CD4-positive, alpha-beta T cell treated with Interleukin-17A for 1 hour (primary cell): ENCODE measurements at regions not wholly inside any gene's neighbourhood (a gene's known extent, or its start where the extent isn't known, plus 50 kb on each side); places are given as distances from the start of the nearest gene placed in this dataset.

ENCODE experiments used
- DNase-seq: peaks from one replicate; pipeline ENCODE4 v3.0.0-alpha.2; 2020

- no peak for DNase-seq
Observed at GRCh38 chr2:53485021-53485728, 282.4 kb upstream of the CHAC2 start.

GRCh38 chr2:53484531-53484930 is 283.1 kb upstream of the CHAC2 start:
- no peak for DNase-seq

GRCh38 chr2:53477517-53477916 is 290.1 kb upstream of the CHAC2 start:
- no peak for DNase-seq

- no peak for DNase-seq
Observed at GRCh38 chr2:53476834-53477233, 290.8 kb upstream of the CHAC2 start.

GRCh38 chr2:53475766-53476165 is 291.8 kb upstream of the CHAC2 start:
- no peak for DNase-seq

GRCh38 chr2:53475321-53475720 is 292.3 kb upstream of the CHAC2 start:
- DNase-seq = no peak

GRCh38 chr2:53474914-53475313 is 292.7 kb upstream of the CHAC2 start:
- no peak for DNase-seq

- no peak for DNase-seq
Observed at GRCh38 chr2:53473775-53474311, 293.8 kb upstream of the CHAC2 start.

- no peak for DNase-seq
Observed at GRCh38 chr2:53473236-53473635, 294.4 kb upstream of the CHAC2 start.

- DNase-seq = no peak
Observed at GRCh38 chr2:53467467-53468180, 300.0 kb upstream of the CHAC2 start.

- no peak for DNase-seq
Observed at GRCh38 chr2:53463806-53464726, 303.5 kb upstream of the CHAC2 start.

GRCh38 chr2:53460937-53461336 is 306.7 kb upstream of the CHAC2 start:
- no peak for DNase-seq

GRCh38 chr2:53460347-53460746 is 307.3 kb upstream of the CHAC2 start:
- DNase-seq = no peak

GRCh38 chr2:53455094-53455493 is 312.5 kb upstream of the CHAC2 start:
- DNase-seq = no peak

GRCh38 chr2:53452957-53453748 is 314.5 kb upstream of the CHAC2 start:
- no peak for DNase-seq

- no peak for DNase-seq
Observed at GRCh38 chr2:53452400-53452799, 315.2 kb upstream of the CHAC2 start.

GRCh38 chr2:53450923-53451322 is 316.7 kb upstream of the CHAC2 start:
- DNase-seq = no peak

GRCh38 chr2:53448591-53448990 is 319.0 kb upstream of the CHAC2 start:
- DNase-seq = no peak

- DNase-seq = no peak
Observed at GRCh38 chr2:53448086-53448485, 319.5 kb upstream of the CHAC2 start.

- no peak for DNase-seq
Observed at GRCh38 chr2:53445383-53446070, 322.1 kb upstream of the CHAC2 start.

- no peak for DNase-seq
Observed at GRCh38 chr2:53442783-53443182, 324.8 kb upstream of the CHAC2 start.

- DNase-seq = no peak
Observed at GRCh38 chr2:53442093-53442492, 325.5 kb upstream of the CHAC2 start.
